H9 (cell line): ENCODE measurements at regions not wholly inside any gene's neighbourhood (a gene's known extent, or its start where the extent isn't known, plus 50 kb on each side); places are given as distances from the start of the nearest gene placed in this dataset.

Experiments
- DNase-seq: peaks from one replicate; pipeline ENCODE4 v3.0.0-alpha.2; 2017
- H2AFZ ChIP-seq: one replicate; pipeline ENCODE4 v1.6.1; 2013; ENCODE audit warnings: mild to moderate bottlenecking, low read length, control low read depth, moderate library complexity
- H2AK5ac ChIP-seq: 2 replicates; pipeline ENCODE4 v1.6.1; 2013; ENCODE audit warnings: low read length, control low read depth, mixed read lengths; ENCODE audit not compliant: insufficient read length
- H2BK120ac ChIP-seq: one replicate; pipeline ENCODE4 v1.6.1; 2013; ENCODE audit warnings: low read depth, mild to moderate bottlenecking, low read length, control low read depth, inconsistent platforms; ENCODE audit not compliant: poor library complexity, severe bottlenecking
- H2BK12ac ChIP-seq: 2 replicates; pipeline ENCODE4 v1.6.1; 2013; ENCODE audit warnings: low read length, control low read depth, mixed read lengths, low read depth; ENCODE audit not compliant: insufficient read length
- H2BK15ac ChIP-seq: 2 replicates; pipeline ENCODE4 v1.6.1; 2013; ENCODE audit warnings: low read depth, low read length, control low read depth
- H2BK20ac ChIP-seq: one replicate; pipeline ENCODE4 v1.6.1; 2013; ENCODE audit warnings: low read depth, mild to moderate bottlenecking, low read length, control low read depth, inconsistent platforms; ENCODE audit not compliant: poor library complexity, severe bottlenecking
- H2BK5ac ChIP-seq: 2 replicates; pipeline ENCODE4 v1.6.1; 2013; ENCODE audit warnings: low read length, control low read depth, mixed read lengths; ENCODE audit not compliant: insufficient read length
- H3K14ac ChIP-seq: 2 replicates; pipeline ENCODE4 v1.6.1; 2013; ENCODE audit warnings: low read length, control low read depth; ENCODE audit not compliant: insufficient read depth
- H3K18ac ChIP-seq: 2 replicates; pipeline ENCODE4 v1.6.1; 2013; ENCODE audit warnings: low read depth, mild to moderate bottlenecking, mixed read lengths, low read length, control low read depth; ENCODE audit not compliant: insufficient read length
- H3K23ac ChIP-seq: 2 replicates; pipeline ENCODE4 v1.6.1; 2013; ENCODE audit warnings: low read length, control low read depth, mixed read lengths, low read depth; ENCODE audit not compliant: insufficient read length
- H3K23me2 ChIP-seq: 2 replicates; pipeline ENCODE4 v1.6.1; 2013; ENCODE audit warnings: low read depth, mild to moderate bottlenecking, mixed read lengths, low read length, control low read depth; ENCODE audit not compliant: insufficient read length, poor library complexity, severe bottlenecking
- H3K27ac ChIP-seq: 2 replicates; pipeline ENCODE4 v1.5.1; 2013; ENCODE audit warnings: low read length, control low read depth, mixed read lengths, low read depth; ENCODE audit not compliant: insufficient read length
- H3K27me3 ChIP-seq: 2 replicates; pipeline ENCODE4 v1.6.1; 2013; ENCODE audit warnings: low read length, control low read depth, inconsistent platforms; ENCODE audit not compliant: insufficient read depth
- H3K4ac ChIP-seq: 2 replicates; pipeline ENCODE4 v1.6.1; 2013; ENCODE audit warnings: low read depth, mild to moderate bottlenecking, control low read depth, inconsistent platforms, low read length, moderate library complexity
- H3K4me1 ChIP-seq: 2 replicates; pipeline ENCODE4 v1.6.1; 2013; ENCODE audit warnings: low read length, control low read depth, inconsistent platforms; ENCODE audit not compliant: insufficient read depth
- H3K4me2 ChIP-seq: 2 replicates; pipeline ENCODE4 v1.6.1; 2013; ENCODE audit warnings: low read length, control low read depth, mixed read lengths; ENCODE audit not compliant: insufficient read length, insufficient read depth
- H3K56ac ChIP-seq: 2 replicates; pipeline ENCODE4 v1.6.1; 2013; ENCODE audit warnings: low read depth, mild to moderate bottlenecking, mixed read lengths, low read length, control low read depth; ENCODE audit not compliant: insufficient read length
- H3K79me1 ChIP-seq: 2 replicates; pipeline ENCODE4 v1.6.1; 2013; ENCODE audit warnings: low read depth, mild to moderate bottlenecking, moderate library complexity, low read length, control low read depth, inconsistent platforms; ENCODE audit not compliant: insufficient read depth, poor library complexity, severe bottlenecking
- H3K79me2 ChIP-seq: 2 replicates; pipeline ENCODE4 v1.6.1; 2013; ENCODE audit warnings: low read length, control low read depth, inconsistent platforms; ENCODE audit not compliant: insufficient read depth
- H3K9ac ChIP-seq: 2 replicates; pipeline ENCODE4 v1.6.1; 2013; ENCODE audit warnings: low read length, control low read depth, mixed read lengths; ENCODE audit not compliant: insufficient read length; ENCODE audit errors: extremely low read depth
- H3K9me3 ChIP-seq: one replicate; pipeline ENCODE4 v1.6.1; 2013; ENCODE audit warnings: low read depth, low read length, inconsistent platforms; ENCODE audit not compliant: control insufficient read depth
- H3T11ph ChIP-seq: one replicate; pipeline ENCODE4 v1.6.1; 2013; ENCODE audit warnings: mild to moderate bottlenecking, low read length, control low read depth, inconsistent platforms
- H4K20me1 ChIP-seq: one replicate; pipeline ENCODE4 v1.6.1; 2013; ENCODE audit not compliant: control insufficient read depth, insufficient read length, insufficient read depth
- H4K5ac ChIP-seq: 2 replicates; pipeline ENCODE4 v1.6.1; 2013; ENCODE audit warnings: low read depth, mild to moderate bottlenecking, mixed read lengths, low read length, control low read depth; ENCODE audit not compliant: insufficient read length
- H4K8ac ChIP-seq: replicated peaks from 2 replicates; pipeline ENCODE4 v1.6.1; 2013; ENCODE audit warnings: low read length, control low read depth, mixed read lengths, low read depth; ENCODE audit not compliant: insufficient read length
- H4K91ac ChIP-seq: 2 replicates; pipeline ENCODE4 v1.6.1; 2013; ENCODE audit warnings: low read depth, mild to moderate bottlenecking, moderate library complexity, mixed read lengths, low read length, control low read depth; ENCODE audit not compliant: insufficient read length
- H3K27ac Mint-ChIP-seq, 3 experiments: 2 replicates in 2 of 3; 3 replicates in 1 of 3; pipeline ENCODE4 v1.8.0; 2020 to 2021; ENCODE audit warnings: mixed read lengths in 3 of 3, mild to moderate bottlenecking in 1 of 3, moderate library complexity in 1 of 3
- H3K27me3 Mint-ChIP-seq: 2 replicates; pipeline ENCODE4 v1.8.0; 2021; ENCODE audit warnings: low read depth, mild to moderate bottlenecking, moderate library complexity, mixed read lengths
- H3K36me3 Mint-ChIP-seq, 3 experiments: 2 replicates in 2 of 3; 3 replicates in 1 of 3; pipeline ENCODE4 v1.8.0; 2020 to 2021; ENCODE audit warnings: low read depth in 3 of 3, mixed read lengths in 3 of 3; ENCODE audit not compliant: insufficient read depth in 1 of 3
- H3K4me1 Mint-ChIP-seq, 2 experiments: 2 replicates each; pipeline ENCODE4 v1.8.0; 2020; ENCODE audit warnings: mixed read lengths in 2 of 2
- H3K4me3 Mint-ChIP-seq, 2 experiments: 2 replicates in 1 of 2; 3 replicates in 1 of 2; pipeline ENCODE4 v1.8.0; 2020 to 2021; ENCODE audit warnings: mild to moderate bottlenecking in 2 of 2, mixed read lengths in 2 of 2, moderate library complexity in 1 of 2
- H3K9me3 Mint-ChIP-seq, 2 experiments: 2 replicates in 1 of 2; 3 replicates in 1 of 2; pipeline ENCODE4 v1.8.0; 2020; ENCODE audit warnings: mild to moderate bottlenecking in 2 of 2, mixed read lengths in 2 of 2, moderate library complexity in 1 of 2
- WGBS: extraction: QIAGEN DNeasy Blood & Tissue Kit; methylation state at CpG from one replicate; pipeline ENCODE4 v1.1.7; 2013; ENCODE audit warnings: missing lambda C conversion rate, low lambda C conversion rate, mixed read lengths; ENCODE audit not compliant: insufficient read length; ENCODE audit errors: extremely low coverage; 5-methylcytosine and 5-hydroxymethylcytosine counted together
- TF ChIP-seq, protein P1 (sequence below): fragments of 200-600 bp; sonication (generic); conservative IDR thresholded peaks from 3 replicates; pipeline ENCODE4 v1.8.0; 2021; ENCODE audit warnings: antibody characterized with exemption, mild to moderate bottlenecking

DNA sequence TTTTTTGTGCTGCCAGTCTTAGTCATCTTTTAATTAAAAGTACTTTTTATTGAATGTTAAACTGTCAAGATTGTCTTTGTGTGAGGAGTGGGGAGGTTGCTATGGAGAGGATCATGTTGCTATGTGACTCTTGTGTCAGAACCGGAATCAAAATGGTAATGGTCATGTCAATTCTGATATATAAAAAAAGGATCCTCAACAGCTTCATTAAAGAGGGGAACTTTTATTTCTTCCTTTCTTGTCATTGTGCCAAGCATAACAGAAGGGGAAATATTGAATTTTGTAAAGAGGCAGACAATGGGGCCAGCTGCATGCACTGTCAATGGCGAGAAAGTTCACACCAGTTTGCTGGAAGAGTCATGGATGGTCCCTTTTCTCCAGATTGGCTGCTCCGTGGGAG lies 564.8 kb downstream of the VRK1 start:
- H3K4me3 Mint-ChIP-seq: no peak overlapping the region
- H2BK120ac ChIP-seq: no peak overlapping the region
- no peak overlapping the region for H2AK5ac ChIP-seq
- no peak overlapping the region for H2BK15ac ChIP-seq
- no peaks in the 10 kb centered on the region for H4K20me1 ChIP-seq
- no peaks in the 10 kb centered on the region for H3K4me1 ChIP-seq
- no peak overlapping the region for H3T11ph ChIP-seq
- TF ChIP-seq, protein P1, sequence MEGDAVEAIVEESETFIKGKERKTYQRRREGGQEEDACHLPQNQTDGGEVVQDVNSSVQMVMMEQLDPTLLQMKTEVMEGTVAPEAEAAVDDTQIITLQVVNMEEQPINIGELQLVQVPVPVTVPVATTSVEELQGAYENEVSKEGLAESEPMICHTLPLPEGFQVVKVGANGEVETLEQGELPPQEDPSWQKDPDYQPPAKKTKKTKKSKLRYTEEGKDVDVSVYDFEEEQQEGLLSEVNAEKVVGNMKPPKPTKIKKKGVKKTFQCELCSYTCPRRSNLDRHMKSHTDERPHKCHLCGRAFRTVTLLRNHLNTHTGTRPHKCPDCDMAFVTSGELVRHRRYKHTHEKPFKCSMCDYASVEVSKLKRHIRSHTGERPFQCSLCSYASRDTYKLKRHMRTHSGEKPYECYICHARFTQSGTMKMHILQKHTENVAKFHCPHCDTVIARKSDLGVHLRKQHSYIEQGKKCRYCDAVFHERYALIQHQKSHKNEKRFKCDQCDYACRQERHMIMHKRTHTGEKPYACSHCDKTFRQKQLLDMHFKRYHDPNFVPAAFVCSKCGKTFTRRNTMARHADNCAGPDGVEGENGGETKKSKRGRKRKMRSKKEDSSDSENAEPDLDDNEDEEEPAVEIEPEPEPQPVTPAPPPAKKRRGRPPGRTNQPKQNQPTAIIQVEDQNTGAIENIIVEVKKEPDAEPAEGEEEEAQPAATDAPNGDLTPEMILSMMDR: no peak
- no peak overlapping the region for H3K4ac ChIP-seq
- no CpG with 5 or more reads among the region's 3 CpGs for WGBS
- no peak overlapping the region for H4K5ac ChIP-seq
- no peak overlapping the region for H2BK12ac ChIP-seq
- H3K23me2 ChIP-seq: no peaks in the 10 kb centered on the region
- H3K27me3 ChIP-seq: no peaks in the 10 kb centered on the region
- no peak overlapping the region for H2AFZ ChIP-seq
- peaks cover 5% of the 10 kb centered on the region for H3K27me3 Mint-ChIP-seq
- no peak for DNase-seq
- no peak overlapping the region for H3K4me2 ChIP-seq
- no peak overlapping the region for H3K27ac ChIP-seq
- H3K14ac ChIP-seq: no peak overlapping the region
- H3K18ac ChIP-seq: no peak overlapping the region
- no peaks in the 10 kb centered on the region for H3K9me3 ChIP-seq
- H3K9me3 Mint-ChIP-seq: peaks cover 0 to 2% of the 10 kb centered on the region in 2 experiments; a peak in 1 of 5 replicates
- H2BK5ac ChIP-seq: no peak overlapping the region
- peaks cover 10 to 13% of the 10 kb centered on the region in 2 experiments for H3K4me1 Mint-ChIP-seq
- no peak overlapping the region for H3K23ac ChIP-seq
- no peak overlapping the region for H3K9ac ChIP-seq
- H4K91ac ChIP-seq: no peak overlapping the region
- H3K36me3 Mint-ChIP-seq: no peaks in the 10 kb centered on the region
- no peak overlapping the region for H3K56ac ChIP-seq
- no peaks in the 10 kb centered on the region for H3K79me2 ChIP-seq
- no peak overlapping the region for H2BK20ac ChIP-seq
- H3K27ac Mint-ChIP-seq: no peak overlapping the region
- H4K8ac ChIP-seq: no peak overlapping the region
- no peaks in the 10 kb centered on the region for H3K79me1 ChIP-seq
